Nephron (organoid): ENCODE measurements at regions not wholly inside any gene's neighbourhood (a gene's known extent, or its start where the extent isn't known, plus 50 kb on each side); places are given as distances from the start of the nearest gene placed in this dataset.

ENCODE experiments used
- H3K27ac Mint-ChIP-seq, 3 experiments: 2 replicates each; pipeline ENCODE4 v1.8.0; 2020; ENCODE audit warnings: mixed read lengths in 3 of 3, mild to moderate bottlenecking in 2 of 3, moderate library complexity in 1 of 3
- H3K27me3 Mint-ChIP-seq: 2 replicates; pipeline ENCODE4 v1.8.0; 2021; ENCODE audit warnings: low read depth, mild to moderate bottlenecking, moderate library complexity, mixed read lengths
- H3K36me3 Mint-ChIP-seq: 2 replicates; pipeline ENCODE4 v1.8.0; 2020; ENCODE audit warnings: low read depth, mixed read lengths
- H3K4me1 Mint-ChIP-seq: 2 replicates; pipeline ENCODE4 v1.8.0; 2020; ENCODE audit warnings: mixed read lengths
- H3K4me3 Mint-ChIP-seq, 3 experiments: 2 replicates each; pipeline ENCODE4 v1.8.0; 2020; ENCODE audit warnings: mild to moderate bottlenecking in 3 of 3, mixed read lengths in 3 of 3, moderate library complexity in 2 of 3
- H3K9me3 Mint-ChIP-seq: 2 replicates; pipeline ENCODE4 v1.8.0; 2020; ENCODE audit warnings: mixed read lengths
- TF ChIP-seq, protein P1 (sequence below), 3 experiments: fragments of 200-600 bp; sonication (generic); IDR thresholded peaks; one replicate each; pipeline ENCODE4 v1.5.0; 2021; ENCODE audit warnings: antibody characterized with exemption in 3 of 3; ENCODE audit not compliant: unreplicated experiment in 3 of 3

DNA sequence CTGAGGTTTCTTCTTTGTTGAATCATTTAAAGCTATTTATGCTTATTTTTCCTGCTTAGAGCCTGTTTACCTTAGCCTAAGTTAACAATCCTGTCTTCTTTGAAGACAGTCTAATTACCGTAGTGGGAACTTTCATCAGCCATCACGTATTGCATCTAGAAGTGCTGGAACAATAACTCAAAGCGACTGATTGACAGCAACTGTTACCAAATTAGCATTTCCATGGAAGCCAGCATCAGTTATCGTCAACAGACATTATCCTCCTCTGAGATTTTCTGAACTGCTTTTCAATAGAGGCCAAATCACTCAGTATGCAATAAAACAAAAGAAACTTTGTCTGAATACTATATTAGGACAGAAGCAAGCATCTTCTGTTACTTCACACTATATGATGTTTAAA lies 433.3 kb upstream of the SLITRK1 start:
- Mint-ChIP-seq H3K36me3 (no peaks in the 10 kb centered on the region), H3K27me3 (no peaks in the 10 kb centered on the region), H3K27ac (no peak overlapping the region), H3K9me3 (no peaks in the 10 kb centered on the region), H3K4me3 (no peak overlapping the region), H3K4me1 (no peaks in the 10 kb centered on the region)
- TF ChIP-seq, protein P1, sequence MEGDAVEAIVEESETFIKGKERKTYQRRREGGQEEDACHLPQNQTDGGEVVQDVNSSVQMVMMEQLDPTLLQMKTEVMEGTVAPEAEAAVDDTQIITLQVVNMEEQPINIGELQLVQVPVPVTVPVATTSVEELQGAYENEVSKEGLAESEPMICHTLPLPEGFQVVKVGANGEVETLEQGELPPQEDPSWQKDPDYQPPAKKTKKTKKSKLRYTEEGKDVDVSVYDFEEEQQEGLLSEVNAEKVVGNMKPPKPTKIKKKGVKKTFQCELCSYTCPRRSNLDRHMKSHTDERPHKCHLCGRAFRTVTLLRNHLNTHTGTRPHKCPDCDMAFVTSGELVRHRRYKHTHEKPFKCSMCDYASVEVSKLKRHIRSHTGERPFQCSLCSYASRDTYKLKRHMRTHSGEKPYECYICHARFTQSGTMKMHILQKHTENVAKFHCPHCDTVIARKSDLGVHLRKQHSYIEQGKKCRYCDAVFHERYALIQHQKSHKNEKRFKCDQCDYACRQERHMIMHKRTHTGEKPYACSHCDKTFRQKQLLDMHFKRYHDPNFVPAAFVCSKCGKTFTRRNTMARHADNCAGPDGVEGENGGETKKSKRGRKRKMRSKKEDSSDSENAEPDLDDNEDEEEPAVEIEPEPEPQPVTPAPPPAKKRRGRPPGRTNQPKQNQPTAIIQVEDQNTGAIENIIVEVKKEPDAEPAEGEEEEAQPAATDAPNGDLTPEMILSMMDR (IDR thresholded peaks at IDR 0.05; ENCODE audit: unreplicated experiment in 3 of 3): no peak

DNA sequence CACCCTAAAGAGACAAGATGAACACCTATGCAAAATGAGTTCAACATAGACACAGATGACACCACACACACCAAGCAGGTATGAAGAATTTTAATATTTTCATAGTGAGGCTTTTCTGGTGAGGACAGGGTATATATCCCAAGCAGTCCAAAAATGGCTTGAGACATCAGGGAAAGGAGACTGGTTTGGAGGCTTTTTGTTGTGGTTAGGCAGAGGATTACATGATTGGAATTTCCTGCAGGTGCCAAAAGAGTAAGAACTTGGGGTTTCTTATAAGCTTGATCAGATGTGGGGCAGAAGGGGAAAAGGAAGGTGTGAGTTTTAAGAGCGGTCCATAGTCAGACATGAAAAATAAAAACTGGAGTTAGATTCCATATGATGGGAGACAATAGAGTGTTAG lies 420.8 kb upstream of the SLITRK1 start:
- no peaks in the 10 kb centered on the region for H3K4me1 Mint-ChIP-seq
- TF ChIP-seq, protein P1 (IDR thresholded peaks at IDR 0.05; ENCODE audit: unreplicated experiment in 3 of 3): no peak
- no peaks in the 10 kb centered on the region for H3K36me3 Mint-ChIP-seq
- H3K9me3 Mint-ChIP-seq: no peaks in the 10 kb centered on the region
- H3K4me3 Mint-ChIP-seq: no peak overlapping the region
- H3K27ac Mint-ChIP-seq: no peak overlapping the region
- no peaks in the 10 kb centered on the region for H3K27me3 Mint-ChIP-seq

DNA sequence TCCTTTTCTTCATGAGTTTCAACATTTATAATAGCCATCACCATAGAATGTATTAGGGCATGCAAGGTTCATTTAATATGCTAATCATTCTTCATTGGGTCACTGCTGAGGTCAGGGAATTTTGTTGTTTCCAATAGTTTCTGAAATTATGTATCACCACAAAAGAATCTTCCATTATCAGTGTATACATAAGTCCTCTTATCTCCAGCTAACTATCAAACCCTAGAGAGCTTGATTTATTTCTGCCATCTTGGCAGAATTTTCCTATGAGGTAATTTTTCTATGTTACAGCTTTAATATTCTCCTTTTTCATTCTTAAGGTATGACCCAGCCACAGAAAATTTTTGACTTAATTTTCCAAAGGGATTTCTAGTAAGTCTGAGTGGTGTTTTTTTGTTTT lies 415.0 kb upstream of the SLITRK1 start:
- Mint-ChIP-seq H3K27ac (peak overlapping the region in 1 of 3 experiments; percentile 0), H3K36me3 (no peaks in the 10 kb centered on the region), H3K27me3 (no peaks in the 10 kb centered on the region), H3K9me3 (no peaks in the 10 kb centered on the region), H3K4me1 (peaks cover 5% of the 10 kb centered on the region), H3K4me3 (no peak overlapping the region)
- TF ChIP-seq, protein P1 (IDR thresholded peaks at IDR 0.05; ENCODE audit: unreplicated experiment in 3 of 3): no peak

DNA sequence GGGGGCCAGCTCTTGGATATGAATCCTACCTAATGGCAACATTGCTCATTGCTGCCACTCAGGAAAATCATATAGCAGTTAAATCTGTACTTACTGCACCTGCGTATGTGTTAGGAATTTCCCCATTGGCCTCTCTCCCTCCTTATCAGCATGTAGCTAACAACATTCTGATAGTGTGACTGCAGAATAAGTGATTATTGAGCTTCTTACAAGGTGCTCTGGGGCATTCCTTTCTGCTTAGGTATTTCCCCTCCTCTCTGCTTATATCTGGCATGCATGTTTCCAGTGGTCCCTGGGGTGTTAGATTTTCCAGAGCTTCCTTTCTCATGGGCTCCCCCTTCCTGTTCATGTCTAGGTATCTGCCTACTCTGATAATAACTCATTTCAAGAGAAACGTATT lies 414.1 kb upstream of the SLITRK1 start:
- Mint-ChIP-seq H3K27ac (no peak overlapping the region), H3K4me3 (no peak overlapping the region), H3K36me3 (no peaks in the 10 kb centered on the region), H3K4me1 (peaks cover 5% of the 10 kb centered on the region), H3K27me3 (no peaks in the 10 kb centered on the region), H3K9me3 (no peaks in the 10 kb centered on the region)
- TF ChIP-seq, protein P1 (IDR thresholded peaks at IDR 0.05; ENCODE audit: unreplicated experiment in 3 of 3): no peak

DNA sequence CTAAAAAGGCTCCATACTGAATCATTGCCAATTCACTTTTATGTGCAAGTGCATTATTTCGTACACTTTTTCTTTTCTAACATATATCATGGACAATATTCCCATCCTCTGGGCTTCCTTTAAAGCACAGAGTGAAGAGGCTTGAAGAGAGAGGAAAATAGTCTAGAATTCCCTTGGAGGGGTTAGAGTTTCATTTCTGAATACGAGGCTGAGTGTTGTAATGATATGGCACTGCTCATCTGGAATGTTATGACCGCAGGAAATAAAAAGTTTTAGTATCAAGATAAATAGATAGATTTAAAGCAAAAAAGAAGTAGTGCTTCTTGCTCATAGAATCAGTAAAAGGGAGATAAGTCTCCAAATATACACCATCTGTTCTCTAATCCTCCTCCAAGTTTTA lies 412.3 kb upstream of the SLITRK1 start:
- Mint-ChIP-seq H3K9me3 (no peaks in the 10 kb centered on the region), H3K4me1 (peaks cover 5% of the 10 kb centered on the region), H3K27me3 (no peaks in the 10 kb centered on the region), H3K36me3 (no peaks in the 10 kb centered on the region), H3K27ac (peak overlapping the region in 1 of 3 experiments; percentile 18), H3K4me3 (no peak overlapping the region)
- TF ChIP-seq, protein P1 (IDR thresholded peaks at IDR 0.05; ENCODE audit: unreplicated experiment in 3 of 3): no peak

DNA sequence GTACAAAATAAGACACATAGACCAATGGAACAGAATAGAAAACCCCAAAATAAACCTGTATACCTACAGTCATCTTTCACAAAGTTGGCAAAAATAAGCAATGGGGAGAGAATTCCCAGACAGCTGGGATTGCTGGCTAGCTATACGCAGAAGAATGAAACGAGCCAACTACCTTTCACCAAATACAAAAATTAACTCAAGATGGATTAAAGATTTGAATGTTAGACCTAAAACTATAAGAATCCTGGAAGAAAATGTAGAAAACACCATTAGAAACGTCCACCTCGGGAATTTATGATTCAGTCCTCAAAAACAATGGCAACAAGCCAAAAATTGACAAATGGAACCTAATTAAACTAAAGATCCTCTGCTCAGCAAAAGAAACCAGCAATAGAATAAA lies 408.1 kb upstream of the SLITRK1 start:
- no peaks in the 10 kb centered on the region for H3K27me3 Mint-ChIP-seq
- no peaks in the 10 kb centered on the region for H3K36me3 Mint-ChIP-seq
- no peak overlapping the region for H3K4me3 Mint-ChIP-seq
- H3K27ac Mint-ChIP-seq: peak overlapping the region in 1 of 3 experiments; percentile 30
- H3K9me3 Mint-ChIP-seq: no peaks in the 10 kb centered on the region
- H3K4me1 Mint-ChIP-seq: peaks cover 5% of the 10 kb centered on the region
- TF ChIP-seq, protein P1 (IDR thresholded peaks at IDR 0.05; ENCODE audit: unreplicated experiment in 3 of 3): no peak
